Fibroblast of the aortic adventitia (primary cell): ENCODE measurements at regions not wholly inside any gene's neighbourhood (a gene's known extent, or its start where the extent isn't known, plus 50 kb on each side); places are given as distances from the start of the nearest gene placed in this dataset.
A peak's percentile ranks its signal among the peaks of the same experiment; 100 is the strongest.

Experiments used
- DNase-seq: peaks from one replicate; pipeline ENCODE4 v3.0.0-alpha.2; 2010; ENCODE audit warnings: low read depth
- H3K4me3 ChIP-seq: 2 replicates; pipeline ENCODE4 v1.5.1; 2011; ENCODE audit warnings: low read depth, mild to moderate bottlenecking, control low read depth, low read length, moderate library complexity
- TF ChIP-seq, protein P1 (sequence below): IDR thresholded peaks from 2 replicates; pipeline ENCODE4 v1.5.1; 2011; ENCODE audit warnings: mild to moderate bottlenecking, low read length, control low read depth, inconsistent platforms; ENCODE audit not compliant: insufficient read depth

DNA sequence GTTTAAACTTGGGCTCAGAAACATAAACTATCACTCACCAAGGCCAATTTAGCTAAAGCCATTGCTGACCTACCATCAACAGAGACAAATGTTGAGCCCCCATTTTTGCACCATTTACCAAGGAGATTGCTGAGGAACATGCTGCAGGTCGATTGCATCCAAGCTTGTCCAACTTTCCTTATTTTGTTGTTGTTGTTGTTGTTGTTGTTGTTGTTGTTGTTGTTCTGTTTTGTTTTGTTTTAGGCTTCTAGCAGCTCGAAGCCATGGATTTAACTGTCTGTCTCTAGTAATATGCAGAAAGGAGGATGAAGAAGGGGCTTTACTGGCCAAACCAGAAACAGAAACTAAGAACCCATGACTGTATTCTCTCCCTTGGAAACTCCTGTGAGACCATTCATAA lies 571.5 kb downstream of the IRS1 start:
- TF ChIP-seq, protein P1, sequence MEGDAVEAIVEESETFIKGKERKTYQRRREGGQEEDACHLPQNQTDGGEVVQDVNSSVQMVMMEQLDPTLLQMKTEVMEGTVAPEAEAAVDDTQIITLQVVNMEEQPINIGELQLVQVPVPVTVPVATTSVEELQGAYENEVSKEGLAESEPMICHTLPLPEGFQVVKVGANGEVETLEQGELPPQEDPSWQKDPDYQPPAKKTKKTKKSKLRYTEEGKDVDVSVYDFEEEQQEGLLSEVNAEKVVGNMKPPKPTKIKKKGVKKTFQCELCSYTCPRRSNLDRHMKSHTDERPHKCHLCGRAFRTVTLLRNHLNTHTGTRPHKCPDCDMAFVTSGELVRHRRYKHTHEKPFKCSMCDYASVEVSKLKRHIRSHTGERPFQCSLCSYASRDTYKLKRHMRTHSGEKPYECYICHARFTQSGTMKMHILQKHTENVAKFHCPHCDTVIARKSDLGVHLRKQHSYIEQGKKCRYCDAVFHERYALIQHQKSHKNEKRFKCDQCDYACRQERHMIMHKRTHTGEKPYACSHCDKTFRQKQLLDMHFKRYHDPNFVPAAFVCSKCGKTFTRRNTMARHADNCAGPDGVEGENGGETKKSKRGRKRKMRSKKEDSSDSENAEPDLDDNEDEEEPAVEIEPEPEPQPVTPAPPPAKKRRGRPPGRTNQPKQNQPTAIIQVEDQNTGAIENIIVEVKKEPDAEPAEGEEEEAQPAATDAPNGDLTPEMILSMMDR, result no peak
- no peak for DNase-seq
- H3K4me3 ChIP-seq, result no peak overlapping the region

GRCh38 chr2:226227341-226227740 lies 572.3 kb downstream of the IRS1 start:
- H3K4me3 ChIP-seq, result no peak overlapping the region
- DNase-seq, result no peak
- TF ChIP-seq, protein P1, result no peak

GRCh38 chr2:226223704-226224103 lies 575.9 kb downstream of the IRS1 start:
- TF ChIP-seq, protein P1, result no peak
- no peak for DNase-seq
- no peak overlapping the region for H3K4me3 ChIP-seq

- DNase-seq, result no peak
These were observed 579.1 kb downstream of the IRS1 start for GRCh38 chr2:226220511-226220910.

GRCh38 chr2:226217191-226217590 lies 582.4 kb downstream of the IRS1 start:
- no peak for DNase-seq
- no peak overlapping the region for H3K4me3 ChIP-seq
- TF ChIP-seq, protein P1, result no peak

More at GRCh38 chr2:226220511-226220910, 579.1 kb downstream of the IRS1 start:
- H3K4me3 ChIP-seq, result no peak overlapping the region
- TF ChIP-seq, protein P1, result no peak

GRCh38 chr2:226216575-226216974 lies 583.0 kb downstream of the IRS1 start:
- no peak for DNase-seq
- TF ChIP-seq, protein P1, result no peak

DNA sequence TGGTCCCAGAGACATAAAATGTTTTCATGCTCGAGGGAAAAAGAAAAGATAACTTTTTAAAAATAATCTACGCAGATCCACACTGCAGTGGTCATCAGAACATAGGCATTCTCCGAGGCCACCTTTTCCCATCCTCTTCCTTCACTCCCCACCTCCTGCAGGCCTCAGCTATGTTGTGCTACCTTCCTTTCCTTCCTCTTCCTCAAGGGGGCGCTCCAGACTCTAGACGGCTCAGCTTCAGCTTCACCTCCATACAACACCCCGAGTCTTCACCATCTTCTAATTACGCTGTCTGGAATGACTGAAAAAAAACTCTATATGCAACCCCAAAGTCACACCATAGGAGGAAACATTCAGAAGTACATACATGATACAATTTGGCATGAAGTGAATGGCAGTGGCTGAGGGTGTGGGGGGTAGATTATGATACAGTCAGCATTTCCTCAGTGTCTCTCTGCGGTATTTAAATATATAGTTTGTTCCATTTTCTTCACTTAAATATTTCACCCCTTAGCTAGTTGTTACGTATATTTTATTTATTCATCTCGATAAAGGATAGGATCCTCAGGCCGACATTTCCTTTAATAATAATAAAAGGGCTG lies 583.6 kb downstream of the IRS1 start:
- peak; percentile 32 for DNase-seq
- TF ChIP-seq, protein P1, result peak; percentile 57
- no peak overlapping the region for H3K4me3 ChIP-seq

More at GRCh38 chr2:226216575-226216974, 583.0 kb downstream of the IRS1 start:
- no peak overlapping the region for H3K4me3 ChIP-seq
